ENCODE measurements at regions not wholly inside any gene's neighbourhood (a gene's known extent, or its start where the extent isn't known, plus 50 kb on each side); places are given as distances from the start of the nearest gene placed in this dataset.

GRCh38 chr2:103847276-103847675, 1006.6 kb upstream of the POU3F3 start:
- Histone ChIP-seq H3K36me3 (no peaks in the 10 kb centered on the region), H3K27me3 (no peaks in the 10 kb centered on the region), H3K4me3 (no peak overlapping the region), H3K27ac (no peak overlapping the region), H3K4me1 (no peaks in the 10 kb centered on the region), H3K9me3 (no peaks in the 10 kb centered on the region)
- DNase-seq, result no peak
- intact Hi-C loops (cut with DNase I), result no loop called here
- no peak for TF ChIP-seq POLR2A (IDR thresholded peaks at IDR 0.05)
- TF ChIP-seq CTCF (IDR thresholded peaks at IDR 0.05), result no peak
- TF ChIP-seq EP300 (IDR thresholded peaks at IDR 0.05), result no peak
- no peak for TF ChIP-seq POLR2AphosphoS5 (IDR thresholded peaks at IDR 0.05)
- WGBS, 2 donors, result 79 to 85% methylated on average over 2 of the region's 2 CpGs

- Histone ChIP-seq H3K36me3 (no peaks in the 10 kb centered on the region), H3K9me3 (no peaks in the 10 kb centered on the region), H3K4me1 (no peaks in the 10 kb centered on the region), H3K4me3 (no peak overlapping the region), H3K27me3 (no peaks in the 10 kb centered on the region), H3K27ac (no peak overlapping the region)
- intact Hi-C loops (cut with DNase I), result no loop called here
- no peak for DNase-seq
- TF ChIP-seq CTCF (IDR thresholded peaks at IDR 0.05), result no peak
- no peak for TF ChIP-seq EP300 (IDR thresholded peaks at IDR 0.05)
- no peak for TF ChIP-seq POLR2AphosphoS5 (IDR thresholded peaks at IDR 0.05)
- no peak for TF ChIP-seq POLR2A (IDR thresholded peaks at IDR 0.05)
- WGBS, 2 donors, result 75 to 78% methylated on average over 2 of the region's 2 CpGs
Measured at GRCh38 chr2:103859238-103859637, 994.7 kb upstream of the POU3F3 start.

- H3K9me3 ChIP-seq, result no peaks in the 10 kb centered on the region
- H3K4me3 ChIP-seq, result no peak overlapping the region
- TF ChIP-seq POLR2A (IDR thresholded peaks at IDR 0.05), result no peak
- no peaks in the 10 kb centered on the region for H3K4me1 ChIP-seq
- no peak for DNase-seq
- no peak overlapping the region for H3K27ac ChIP-seq
- no peaks in the 10 kb centered on the region for H3K36me3 ChIP-seq
- intact Hi-C loops (cut with DNase I), result no loop called here
- no peaks in the 10 kb centered on the region for H3K27me3 ChIP-seq
- 84 to 89% methylated on average over 2 of the region's 2 CpGs for WGBS, 2 donors
Measured at GRCh38 chr2:103860016-103860415, 993.9 kb upstream of the POU3F3 start.

GRCh38 chr2:103868396-103868795, 985.5 kb upstream of the POU3F3 start:
- intact Hi-C loops (cut with DNase I), result no loop called here
- no peak overlapping the region for H3K4me3 ChIP-seq
- H3K4me1 ChIP-seq, result no peaks in the 10 kb centered on the region
- H3K36me3 ChIP-seq, result no peaks in the 10 kb centered on the region
- 89 to 94% methylated on average over 2 of the region's 2 CpGs for WGBS, 2 donors
- H3K9me3 ChIP-seq, result no peaks in the 10 kb centered on the region
- DNase-seq, result no peak
- H3K27ac ChIP-seq, result no peak overlapping the region
- H3K27me3 ChIP-seq, result no peaks in the 10 kb centered on the region
- TF ChIP-seq EP300 (IDR thresholded peaks at IDR 0.05), result no peak
- no peak for TF ChIP-seq CTCF (IDR thresholded peaks at IDR 0.05)
- no peak for TF ChIP-seq POLR2A (IDR thresholded peaks at IDR 0.05)
- TF ChIP-seq POLR2AphosphoS5 (IDR thresholded peaks at IDR 0.05), result no peak

- Histone ChIP-seq H3K27ac (no peak overlapping the region), H3K9me3 (no peaks in the 10 kb centered on the region), H3K27me3 (no peaks in the 10 kb centered on the region), H3K4me3 (no peak overlapping the region), H3K4me1 (no peaks in the 10 kb centered on the region), H3K36me3 (no peaks in the 10 kb centered on the region)
- TF ChIP-seq POLR2AphosphoS5 (IDR thresholded peaks at IDR 0.05), result no peak
- no peak for TF ChIP-seq CTCF (IDR thresholded peaks at IDR 0.05)
- TF ChIP-seq POLR2A (IDR thresholded peaks at IDR 0.05), result no peak
- TF ChIP-seq EP300 (IDR thresholded peaks at IDR 0.05), result no peak
- DNase-seq, result no peak
- 65 to 76% methylated on average over 10 of the region's 10 CpGs for WGBS, 2 donors
- intact Hi-C loops (cut with DNase I), result no loop called here
Measured at GRCh38 chr2:103873716-103874351, 980.1 kb upstream of the POU3F3 start.
